ENCODE measurements at regions not wholly inside any gene's neighbourhood (a gene's known extent, or its start where the extent isn't known, plus 50 kb on each side); places are given as distances from the start of the nearest gene placed in this dataset.
"Not testable (repeated sequence)": the region's sequence is repeated elsewhere in the genome, so short reads cannot be mapped to it uniquely, and the experiment has no call there.

DNA sequence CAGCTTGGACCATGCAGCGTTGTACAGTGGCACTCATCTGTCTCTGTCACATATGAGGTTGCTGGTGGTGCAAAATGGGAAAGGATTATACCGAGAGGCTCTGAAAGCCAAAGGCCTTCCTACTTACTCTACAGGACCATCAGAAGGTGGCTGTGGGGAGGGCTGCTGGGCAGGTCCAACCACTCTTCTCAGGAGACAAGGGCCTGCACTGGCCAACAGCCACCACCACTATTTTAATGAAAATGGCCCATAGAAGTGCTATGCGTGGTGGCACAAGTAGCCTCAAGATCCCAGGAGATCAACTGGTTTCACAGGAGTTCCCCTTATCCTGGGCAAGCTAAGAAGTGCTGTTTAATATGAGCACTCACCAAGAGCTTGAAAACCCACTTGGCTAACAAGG, 52.3 kb downstream of the MRPL57 start:
- no peak for DNase-seq (ENCODE audit: low read depth)

DNA sequence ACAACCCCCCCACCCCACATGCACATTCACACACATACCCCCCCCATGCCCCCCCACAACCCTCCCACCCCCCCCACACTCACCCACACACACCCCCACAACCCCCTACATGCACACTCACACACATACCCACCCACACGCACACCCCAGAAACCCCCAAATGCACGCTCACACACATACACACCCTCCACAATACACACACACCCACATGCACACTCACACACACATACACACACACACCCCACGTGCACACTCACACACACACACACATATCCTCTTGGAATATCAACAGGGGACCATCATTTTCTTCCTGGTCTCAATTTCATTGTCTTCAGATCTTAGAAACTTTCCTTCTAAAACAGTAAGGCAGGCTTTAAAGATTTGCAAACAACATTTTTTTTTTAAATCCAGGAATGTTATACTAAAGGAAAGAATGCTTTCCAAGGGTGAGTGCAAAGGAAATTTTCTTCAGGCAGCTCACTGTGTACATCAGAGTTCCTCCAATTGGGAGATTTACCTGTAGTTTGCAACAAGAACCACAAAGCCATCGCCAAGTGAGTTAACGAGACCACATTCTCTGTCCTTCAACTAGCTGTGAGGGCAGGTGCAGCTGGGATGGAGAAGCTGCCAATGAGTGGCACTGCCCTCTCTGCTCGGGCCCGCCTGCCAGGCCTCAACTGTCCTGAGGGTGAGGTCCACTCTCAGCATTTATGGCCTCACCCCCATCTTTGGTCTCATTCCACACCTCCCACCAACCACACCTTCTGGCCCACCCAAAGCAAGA, 53.0 kb downstream of the MRPL57 start:
- no peak for DNase-seq (ENCODE audit: low read depth)

GRCh38 chr13:21230516-21230915, 54.1 kb downstream of the MRPL57 start:
- DNase-seq (ENCODE audit: low read depth) = no peak

DNA sequence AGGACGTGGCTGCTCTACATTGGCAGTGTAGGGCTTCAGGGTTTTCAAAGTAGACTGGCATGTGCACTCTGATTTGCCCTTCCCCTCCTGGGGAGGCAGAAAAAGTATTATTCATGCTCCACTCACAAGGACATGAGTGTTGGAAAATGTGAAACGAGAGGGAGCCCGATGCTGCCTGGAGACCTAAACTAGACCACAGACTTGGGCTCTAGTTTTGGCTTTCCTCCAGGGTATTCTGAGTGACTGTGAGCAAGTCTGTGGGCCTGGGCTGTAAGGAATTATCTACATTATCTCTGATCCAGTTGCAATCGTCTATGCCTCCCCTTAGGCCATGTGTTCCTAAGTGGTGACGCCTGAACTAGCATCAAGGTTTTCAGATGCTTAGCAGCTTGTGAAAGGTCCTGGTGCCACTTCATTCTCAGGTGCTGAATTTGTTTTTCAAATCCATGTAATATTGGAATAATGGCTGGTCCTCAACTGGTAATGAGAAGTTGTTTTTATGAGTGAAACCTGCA, 55.0 kb downstream of the MRPL57 start:
- no peak for DNase-seq (ENCODE audit: low read depth)

DNA sequence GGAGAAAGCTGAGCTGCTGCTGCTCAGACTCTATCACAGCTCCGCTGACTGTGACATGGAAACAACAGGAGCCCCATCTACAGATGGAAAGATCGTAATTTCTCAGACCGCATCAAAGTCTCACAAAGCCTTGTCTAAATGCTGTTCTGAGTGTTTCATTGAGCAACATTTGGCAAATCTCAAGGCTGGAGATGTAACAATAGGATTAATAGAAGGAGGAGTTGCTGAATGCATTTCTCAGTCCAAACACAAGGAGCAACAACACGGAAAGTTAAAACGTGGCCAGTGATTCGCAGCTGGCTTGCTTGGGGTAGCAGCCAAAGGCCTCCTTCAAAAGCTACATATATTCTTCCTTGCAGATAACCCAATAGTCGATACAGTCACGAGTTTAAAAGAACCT, 55.7 kb downstream of the MRPL57 start:
- DNase-seq (ENCODE audit: low read depth) = no peak

- DNase-seq (ENCODE audit: low read depth) = no peak
Observed at GRCh38 chr13:21232599-21232998, 56.1 kb downstream of the MRPL57 start.

- no peak for DNase-seq (ENCODE audit: low read depth)
Observed at GRCh38 chr13:21233086-21233485, 56.6 kb downstream of the MRPL57 start.

- no peak for DNase-seq (ENCODE audit: low read depth)
Observed at GRCh38 chr13:21234526-21234925, 58.1 kb downstream of the MRPL57 start.

DNA sequence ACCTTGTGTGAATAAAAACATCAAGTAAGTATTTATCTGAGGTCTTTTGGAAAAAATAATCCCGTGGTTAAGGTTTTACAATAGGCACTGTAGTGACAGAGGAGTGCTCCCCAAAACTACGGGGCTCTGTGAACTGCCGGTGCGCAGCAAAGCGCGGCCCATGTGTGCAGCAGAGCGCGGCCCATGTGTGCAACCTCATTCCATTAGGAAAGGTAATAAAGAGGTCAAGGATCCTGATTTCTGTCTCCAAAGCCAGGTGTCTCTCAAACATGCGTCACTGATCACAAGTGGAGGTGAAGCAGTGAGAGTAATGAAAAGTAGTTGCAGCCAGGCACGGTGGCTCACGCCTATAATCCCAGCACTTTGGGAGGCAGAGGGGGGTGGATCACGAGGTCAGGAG, 58.7 kb downstream of the MRPL57 start:
- no peak for DNase-seq (ENCODE audit: low read depth)

- no peak for DNase-seq (ENCODE audit: low read depth)
Observed at GRCh38 chr13:21237081-21237480, 60.6 kb downstream of the MRPL57 start.

GRCh38 chr13:21238267-21238666, 61.8 kb downstream of the MRPL57 start:
- DNase-seq (ENCODE audit: low read depth) = no peak

DNA sequence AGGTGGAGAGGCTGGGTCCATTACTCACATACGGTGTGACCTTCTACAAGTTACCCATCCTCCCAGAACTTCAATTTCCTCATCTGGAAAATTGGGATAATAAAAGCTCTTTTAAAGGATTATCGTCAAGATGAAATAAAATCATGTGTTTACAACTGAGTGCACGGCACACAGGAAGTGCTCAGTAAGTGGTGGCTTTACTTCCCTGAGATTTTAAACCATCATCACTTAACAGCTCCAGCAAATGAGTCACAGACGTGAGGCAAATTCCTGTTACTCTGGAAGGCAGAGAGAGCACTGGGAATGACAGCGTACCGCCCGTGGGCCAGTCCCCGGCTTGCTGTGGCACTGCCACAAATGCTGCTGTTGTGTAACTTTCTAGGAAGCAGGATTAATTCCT, 64.1 kb downstream of the MRPL57 start:
- no peak for DNase-seq (ENCODE audit: low read depth)

- no peak for DNase-seq (ENCODE audit: low read depth)
Observed at GRCh38 chr13:21242236-21242635, 65.8 kb downstream of the MRPL57 start.

DNA sequence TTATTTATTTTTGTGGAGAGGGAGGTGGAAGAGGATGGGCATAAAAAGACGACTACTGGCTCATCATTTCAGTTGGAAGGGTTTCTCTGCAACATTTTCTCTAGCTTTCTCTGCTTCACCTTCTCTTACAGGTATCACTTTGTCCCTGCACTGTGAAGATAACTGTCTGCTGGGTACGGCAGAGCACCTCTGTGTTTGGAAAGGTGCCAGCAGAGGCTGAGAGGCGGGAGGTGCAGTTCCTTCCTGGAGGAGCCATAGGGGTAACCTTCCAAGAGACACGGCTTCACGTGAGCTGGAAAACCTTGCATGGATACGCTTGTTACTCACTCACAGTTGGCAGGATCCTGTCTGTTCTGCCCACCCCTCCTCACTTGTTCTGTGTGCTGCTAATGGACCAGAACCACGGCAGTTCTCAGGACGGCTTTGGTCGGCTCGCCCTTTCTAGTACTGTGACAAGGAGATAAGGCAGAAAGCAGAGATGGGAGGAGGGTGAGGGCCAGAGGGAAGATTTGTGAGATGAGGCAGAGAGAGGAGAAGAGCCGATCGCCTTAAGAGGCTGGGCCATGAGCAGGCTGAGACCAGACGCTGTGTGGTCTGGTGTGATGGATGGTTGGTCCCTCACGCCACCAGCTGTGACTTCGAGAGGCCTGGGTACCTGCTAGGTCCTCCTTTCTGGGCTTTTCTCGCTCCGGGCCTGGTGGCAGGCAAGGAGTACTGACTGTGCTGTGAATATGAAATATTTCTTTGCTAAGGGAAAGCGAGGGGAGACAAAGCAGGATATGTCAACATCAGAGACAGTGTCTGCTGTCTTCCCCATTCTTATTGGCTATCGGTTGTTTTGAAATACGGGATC, 66.8 kb downstream of the MRPL57 start:
- no peak for DNase-seq (ENCODE audit: low read depth)

- not testable (repeated sequence) for DNase-seq (ENCODE audit: low read depth)
Observed at GRCh38 chr13:21243898-21244184, 67.4 kb downstream of the MRPL57 start.

- DNase-seq (ENCODE audit: low read depth) = no peak
Observed at GRCh38 chr13:21246761-21247452, 70.4 kb downstream of the MRPL57 start.

GRCh38 chr13:21256351-21256761, 79.9 kb downstream of the MRPL57 start:
- DNase-seq (ENCODE audit: low read depth) = no peak

DNA sequence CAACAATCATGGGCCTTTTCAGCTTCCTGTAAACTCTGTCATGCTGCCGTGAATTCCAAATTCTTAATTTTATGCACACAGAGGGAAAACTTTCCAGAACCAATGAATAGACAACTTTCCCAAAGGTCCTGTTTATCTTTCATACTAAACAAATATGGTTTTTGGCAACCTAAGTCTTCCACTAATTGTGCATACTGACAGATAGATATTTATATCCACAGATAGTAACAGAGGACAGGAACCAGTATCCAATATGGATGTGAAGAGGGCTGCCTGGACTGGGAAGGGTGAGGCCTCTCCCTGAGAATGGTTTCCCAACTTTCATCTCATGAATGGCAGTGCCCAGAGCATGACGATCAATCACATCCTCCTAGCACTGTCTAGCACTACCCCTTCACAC, 80.4 kb downstream of the MRPL57 start:
- DNase-seq (ENCODE audit: low read depth) = no peak

- no peak for DNase-seq (ENCODE audit: low read depth)
Observed at GRCh38 chr13:21259571-21260455, 83.4 kb downstream of the MRPL57 start.

- not testable (repeated sequence) for DNase-seq (ENCODE audit: low read depth)
Observed at GRCh38 chr13:21260561-21261290, 84.3 kb downstream of the MRPL57 start.
